Activated T-helper 1 cell treated with anti-CD3 and anti-CD28 coated beads, Interleukin-12 subunit alpha, Interleukin-12 subunit beta, Interleukin-2, Interleukin-4 antibody, amounts not matched to agents 30 ng/mL and 10 ng/mL and 1 ng/mL, durations not matched to agents 14 hours and 24 hours and 36 hours (primary cell): ENCODE measurements at regions not wholly inside any gene's neighbourhood (a gene's known extent, or its start where the extent isn't known, plus 50 kb on each side); places are given as distances from the start of the nearest gene placed in this dataset.
A peak's percentile ranks its signal among the peaks of the same experiment; 100 is the strongest.

Experiments
- DNase-seq: peaks from one replicate; pipeline ENCODE4 v3.0.0; 2021; ENCODE audit warnings: low spot score
- H3K27ac Mint-ChIP-seq: one replicate; pipeline ENCODE4 v1.8.0; 2021; ENCODE audit warnings: mild to moderate bottlenecking, mixed read lengths
- H3K27me3 Mint-ChIP-seq: one replicate; pipeline ENCODE4 v1.8.0; 2022; ENCODE audit warnings: mild to moderate bottlenecking, moderate library complexity, mixed read lengths; ENCODE audit not compliant: insufficient read depth
- H3K36me3 Mint-ChIP-seq: one replicate; pipeline ENCODE4 v1.8.0; 2021; ENCODE audit warnings: low read depth, mixed read lengths
- H3K4me1 Mint-ChIP-seq: one replicate; pipeline ENCODE4 v1.8.0; 2021; ENCODE audit warnings: low read depth, mixed read lengths
- H3K4me3 Mint-ChIP-seq: one replicate; pipeline ENCODE4 v1.8.0; 2021; ENCODE audit warnings: mild to moderate bottlenecking, moderate library complexity, mixed read lengths
- H3K9me3 Mint-ChIP-seq: one replicate; pipeline ENCODE4 v1.8.0; 2021; ENCODE audit warnings: mixed read lengths
- intact Hi-C: fragments of 100-400 bp; cut with micrococcal nuclease; formaldehyde crosslinking; loops from one replicate; pipeline ENCODE4 v1.15.1; 2024

DNA sequence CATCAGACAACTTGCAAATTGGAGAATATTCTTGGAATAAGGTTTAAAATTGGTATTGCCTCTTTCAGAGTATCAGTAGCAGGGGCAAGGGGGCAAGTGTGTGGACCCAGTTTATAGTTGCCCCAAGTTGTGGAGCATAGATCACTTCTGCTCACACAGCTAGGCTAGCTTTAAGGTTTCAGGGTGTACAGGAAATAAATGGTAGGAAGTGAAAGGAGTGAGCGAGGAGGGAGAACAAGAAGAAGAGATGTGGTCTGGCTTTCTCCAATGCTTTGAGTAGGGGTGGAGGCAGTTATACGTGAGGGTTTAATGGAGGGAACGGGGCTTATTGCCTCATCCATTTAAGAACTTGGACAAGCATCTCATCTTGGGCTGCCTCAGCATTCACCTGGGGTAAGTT is 290.0 kb upstream of the CFAP20DC start:
- intact Hi-C loops: no loop called here
- peaks cover 7% of the 10 kb centered on the region for H3K4me1 Mint-ChIP-seq
- DNase-seq: no peak
- no peak overlapping the region for H3K4me3 Mint-ChIP-seq
- peaks cover 1% of the 10 kb centered on the region for H3K36me3 Mint-ChIP-seq
- H3K27me3 Mint-ChIP-seq: peaks cover 3% of the 10 kb centered on the region
- H3K27ac Mint-ChIP-seq: no peak overlapping the region
- no peaks in the 10 kb centered on the region for H3K9me3 Mint-ChIP-seq

DNA sequence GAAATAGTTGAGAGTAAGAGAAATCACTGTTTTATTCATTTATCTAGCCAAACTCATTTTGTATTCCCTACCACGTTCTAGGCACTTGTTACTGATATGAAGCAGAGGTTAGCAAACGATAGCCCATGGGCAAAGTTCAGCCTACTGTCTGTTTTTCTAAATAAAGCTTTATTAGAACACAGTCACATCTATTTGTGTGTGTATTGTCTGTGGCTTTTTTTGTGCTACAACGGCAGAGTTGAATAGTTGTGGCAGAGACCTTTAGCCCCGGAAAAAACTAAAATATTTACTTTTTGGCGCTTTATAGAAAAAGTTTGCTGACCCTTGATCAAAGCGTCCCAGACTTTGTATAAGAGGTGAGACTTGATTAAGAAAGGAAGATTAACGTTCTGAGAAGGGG is 289.1 kb upstream of the CFAP20DC start:
- Mint-ChIP-seq H3K4me1 (peaks cover 7% of the 10 kb centered on the region), H3K4me3 (no peak overlapping the region), H3K9me3 (peaks cover 2% of the 10 kb centered on the region), H3K27me3 (peaks cover 3% of the 10 kb centered on the region), H3K36me3 (peaks cover 1% of the 10 kb centered on the region), H3K27ac (no peak overlapping the region)
- DNase-seq: no peak
- intact Hi-C loops: no loop called here

DNA sequence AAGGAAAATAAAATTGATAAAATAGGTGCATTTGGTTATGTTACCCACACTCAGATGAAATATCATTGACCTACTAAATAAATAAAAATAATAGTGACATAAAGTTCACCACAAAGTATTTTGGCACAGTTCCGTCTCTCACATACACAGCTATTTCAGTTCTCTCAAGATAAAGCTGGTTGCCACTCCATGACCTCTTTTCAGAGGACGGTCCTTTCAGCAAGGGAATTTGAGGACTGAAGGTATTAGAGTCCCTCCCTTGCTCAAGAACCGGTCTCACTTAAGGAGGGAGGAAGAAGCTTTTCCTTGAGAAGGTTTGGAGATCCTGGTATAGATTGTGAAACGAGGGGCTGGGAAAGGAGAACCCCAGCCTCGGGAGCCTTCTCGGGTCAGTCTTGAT is 285.5 kb upstream of the CFAP20DC start:
- peaks cover 3% of the 10 kb centered on the region for H3K27me3 Mint-ChIP-seq
- no peak for DNase-seq
- peaks cover 1% of the 10 kb centered on the region for H3K36me3 Mint-ChIP-seq
- intact Hi-C loops: no loop called here
- H3K9me3 Mint-ChIP-seq: peaks cover 16% of the 10 kb centered on the region
- H3K4me1 Mint-ChIP-seq: peaks cover 7% of the 10 kb centered on the region
- H3K27ac Mint-ChIP-seq: no peak overlapping the region
- H3K4me3 Mint-ChIP-seq: no peak overlapping the region

DNA sequence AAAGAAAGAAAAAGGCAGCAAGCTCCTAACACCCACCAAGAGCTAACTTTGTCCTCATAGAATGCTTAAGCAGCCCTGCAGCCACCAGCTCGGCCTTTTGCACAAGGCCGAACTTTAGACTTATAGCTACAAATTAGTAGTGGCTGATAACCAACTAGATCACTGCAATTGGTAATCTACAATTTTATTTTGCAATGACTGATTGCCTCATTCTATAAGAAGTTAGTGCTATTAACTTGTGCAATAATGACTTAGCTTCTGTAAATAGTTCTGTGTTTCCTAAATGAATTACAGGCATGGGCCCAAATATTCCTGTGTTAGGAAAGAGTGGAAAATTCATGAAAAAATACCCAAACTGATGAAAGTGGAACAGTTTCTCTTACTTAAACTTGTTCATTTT is 284.8 kb upstream of the CFAP20DC start:
- intact Hi-C loops: no loop called here
- Mint-ChIP-seq H3K27ac (no peak overlapping the region), H3K4me1 (peaks cover 1% of the 10 kb centered on the region), H3K9me3 (peaks cover 16% of the 10 kb centered on the region), H3K36me3 (peaks cover 4% of the 10 kb centered on the region), H3K4me3 (no peak overlapping the region), H3K27me3 (peaks cover 3% of the 10 kb centered on the region)
- no peak for DNase-seq

DNA sequence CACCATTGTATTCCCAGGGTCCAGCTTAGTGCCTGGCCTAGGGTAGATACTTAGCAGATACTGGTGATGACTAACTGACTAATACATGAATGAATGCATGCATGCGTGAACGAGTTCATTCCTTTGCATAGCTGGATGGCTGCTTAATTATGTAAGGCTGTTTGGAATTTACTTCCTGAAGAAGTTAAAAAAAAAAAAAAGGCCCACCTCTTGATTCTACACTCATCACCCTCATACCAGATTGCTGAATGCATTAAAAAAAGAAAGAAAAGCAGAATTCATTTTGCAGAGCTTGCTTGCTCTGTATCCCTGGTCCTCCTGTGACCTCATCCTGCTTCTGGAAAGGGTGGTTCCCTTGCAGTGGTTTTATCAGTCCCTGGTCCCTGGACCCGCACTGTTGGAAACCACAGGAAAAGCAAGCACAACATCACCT is 277.6 kb upstream of the CFAP20DC start:
- H3K4me3 Mint-ChIP-seq: no peak overlapping the region
- no peak for DNase-seq
- H3K27ac Mint-ChIP-seq: no peak overlapping the region
- H3K27me3 Mint-ChIP-seq: no peaks in the 10 kb centered on the region
- no peaks in the 10 kb centered on the region for H3K4me1 Mint-ChIP-seq
- intact Hi-C loops: no loop called here
- peaks cover 3% of the 10 kb centered on the region for H3K9me3 Mint-ChIP-seq
- H3K36me3 Mint-ChIP-seq: peaks cover 3% of the 10 kb centered on the region

DNA sequence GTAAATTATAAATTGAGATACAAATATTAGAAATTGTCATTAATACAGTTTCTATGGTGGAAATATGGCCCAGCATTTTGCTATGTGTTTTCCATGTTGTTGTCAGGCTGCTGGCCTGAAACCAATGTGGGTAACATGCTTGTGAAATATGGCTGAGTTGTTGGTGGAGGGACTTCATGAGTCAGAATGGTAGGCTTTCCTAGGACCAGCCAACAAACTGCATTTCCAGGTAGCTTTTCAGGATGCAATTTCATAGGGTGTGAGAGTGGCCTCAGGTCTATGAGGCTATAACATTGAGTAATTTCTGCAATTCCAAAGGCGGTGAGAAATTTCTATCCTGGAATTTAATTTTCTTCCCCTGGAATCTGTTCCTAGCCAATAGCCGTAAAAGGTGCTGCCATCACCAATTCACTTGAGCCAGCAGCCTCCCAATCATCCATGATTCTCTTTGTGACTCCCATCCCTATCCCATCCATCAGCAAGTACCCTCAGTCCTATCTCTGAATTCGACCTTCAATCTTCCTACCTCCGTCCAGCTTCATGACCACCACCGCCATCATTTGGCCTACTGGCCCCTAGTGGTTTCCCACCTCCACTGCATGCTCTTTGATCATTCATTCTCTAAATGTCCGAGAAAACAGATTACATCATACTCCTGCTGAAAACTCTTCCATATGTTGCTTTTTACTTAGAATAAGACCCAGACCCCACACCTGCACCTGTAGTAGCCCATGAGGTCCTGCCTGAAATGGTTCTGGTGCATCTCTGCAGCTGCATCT is 276.6 kb upstream of the CFAP20DC start:
- intact Hi-C loops: no loop called here
- Mint-ChIP-seq H3K4me1 (no peaks in the 10 kb centered on the region), H3K27me3 (no peaks in the 10 kb centered on the region), H3K9me3 (no peaks in the 10 kb centered on the region), H3K36me3 (peaks cover 3% of the 10 kb centered on the region), H3K27ac (no peak overlapping the region), H3K4me3 (no peak overlapping the region)
- no peak for DNase-seq

DNA sequence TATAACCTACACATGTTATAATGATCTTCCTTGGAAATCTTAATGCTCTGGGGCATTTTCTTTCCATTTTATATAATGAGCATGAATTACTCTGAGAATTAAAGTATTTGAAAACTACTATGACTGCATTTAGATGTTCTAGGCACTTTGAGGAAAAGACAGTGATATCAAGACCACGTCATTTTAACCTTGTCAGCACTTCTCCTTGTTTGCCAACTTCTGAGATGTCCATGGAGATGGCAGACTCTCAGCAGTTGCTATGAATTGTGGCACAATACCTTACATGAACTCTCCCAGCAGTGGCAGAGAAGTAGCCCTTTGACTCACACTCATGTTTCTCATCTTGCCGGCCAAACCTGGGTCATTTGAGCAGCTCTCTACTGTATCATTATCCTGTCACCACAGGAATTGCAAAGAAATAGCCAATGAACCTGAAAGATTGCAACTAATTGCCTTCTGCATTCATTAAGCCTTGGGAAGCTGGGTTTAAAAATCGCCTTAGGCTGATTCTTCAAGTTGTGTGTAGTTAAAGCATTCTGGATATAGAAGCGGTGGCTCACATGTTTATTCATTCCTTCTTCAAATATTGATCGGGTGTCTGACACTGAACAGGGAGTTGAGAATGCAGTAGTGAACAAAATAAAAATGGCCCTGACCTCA is 272.2 kb upstream of the CFAP20DC start:
- Mint-ChIP-seq H3K9me3 (no peaks in the 10 kb centered on the region), H3K4me1 (no peaks in the 10 kb centered on the region), H3K27me3 (no peaks in the 10 kb centered on the region), H3K36me3 (no peaks in the 10 kb centered on the region), H3K27ac (no peak overlapping the region), H3K4me3 (no peak overlapping the region)
- intact Hi-C loops: no loop called here
- DNase-seq: no peak

DNA sequence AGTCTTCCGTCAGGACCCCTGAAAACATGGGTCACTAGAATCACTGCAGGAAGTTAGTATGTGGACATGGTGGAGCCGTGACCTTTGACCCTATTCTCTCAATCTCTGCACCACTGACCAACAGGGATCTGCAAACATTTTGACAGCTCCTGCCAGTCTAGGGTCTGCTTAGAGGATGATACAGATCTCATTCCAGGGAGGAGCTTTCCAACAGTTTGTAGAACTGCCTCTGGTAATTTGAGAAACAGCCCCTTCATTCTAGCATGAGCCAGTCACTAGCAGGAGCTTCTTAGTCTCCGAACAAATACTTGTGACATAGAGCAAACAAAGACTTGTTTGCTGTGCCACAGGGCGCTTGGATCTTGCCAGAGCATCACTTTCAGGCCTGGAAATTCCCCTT is 270.3 kb upstream of the CFAP20DC start:
- intact Hi-C loops: no loop called here
- no peak for DNase-seq
- H3K4me1 Mint-ChIP-seq: peaks cover 10% of the 10 kb centered on the region

DNA sequence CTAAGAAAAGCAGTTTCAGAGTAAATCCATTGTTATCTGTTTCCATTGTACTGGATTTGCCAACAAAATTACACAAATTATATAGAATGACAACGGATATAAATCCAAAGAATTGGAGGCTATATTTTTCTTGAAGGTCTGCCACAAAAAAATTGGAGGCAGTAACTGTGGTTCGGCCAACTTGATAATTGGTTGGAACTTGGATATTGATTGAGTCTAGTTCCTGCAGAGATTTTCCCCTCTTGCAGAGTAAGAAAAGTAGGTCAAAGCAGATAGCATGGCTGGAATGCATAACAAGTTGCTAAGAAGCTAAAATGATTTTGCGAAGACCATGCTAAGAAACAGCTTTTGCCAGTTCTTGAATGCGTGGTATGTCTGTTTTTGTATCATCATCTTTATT is 269.6 kb upstream of the CFAP20DC start:
- Mint-ChIP-seq H3K27me3 (no peaks in the 10 kb centered on the region), H3K9me3 (no peaks in the 10 kb centered on the region), H3K4me1 (peaks cover 12% of the 10 kb centered on the region), H3K4me3 (no peak overlapping the region), H3K27ac (no peak overlapping the region), H3K36me3 (no peaks in the 10 kb centered on the region)
- DNase-seq: no peak
- intact Hi-C loops: loop anchor here (10.0 kb wide), 1 partner anchor 105 kb away; no protein-coding TSS in a partner anchor

More for the DNA sequence above, 270.3 kb upstream of the CFAP20DC start:
- Mint-ChIP-seq H3K9me3 (no peaks in the 10 kb centered on the region), H3K27me3 (no peaks in the 10 kb centered on the region), H3K36me3 (no peaks in the 10 kb centered on the region), H3K27ac (no peak overlapping the region), H3K4me3 (no peak overlapping the region)

DNA sequence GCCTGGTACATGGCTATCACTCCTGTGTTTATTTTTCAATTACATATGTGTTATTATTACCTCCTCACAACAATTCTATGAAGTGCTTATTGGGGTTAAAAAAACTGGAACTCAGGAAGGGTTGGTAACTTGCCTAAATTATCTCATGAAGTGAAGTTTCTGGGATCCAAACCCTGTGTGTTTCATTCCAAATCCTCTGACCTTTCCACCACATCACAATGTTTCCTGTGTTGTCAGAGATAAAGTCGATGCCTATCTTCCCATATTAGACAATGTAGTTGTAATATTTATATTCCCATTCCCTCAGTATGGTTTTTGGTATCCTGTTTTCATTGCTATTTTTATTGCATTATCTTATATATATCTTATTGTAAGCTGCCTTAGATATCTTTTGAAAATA is 269.1 kb upstream of the CFAP20DC start:
- Mint-ChIP-seq H3K4me3 (no peak overlapping the region), H3K27me3 (no peaks in the 10 kb centered on the region), H3K36me3 (no peaks in the 10 kb centered on the region), H3K9me3 (no peaks in the 10 kb centered on the region), H3K4me1 (peaks cover 18% of the 10 kb centered on the region), H3K27ac (no peak overlapping the region)
- DNase-seq: no peak
- intact Hi-C loops: loop anchor here (10.0 kb wide), 1 partner anchor 106 kb away; no protein-coding TSS in a partner anchor

DNA sequence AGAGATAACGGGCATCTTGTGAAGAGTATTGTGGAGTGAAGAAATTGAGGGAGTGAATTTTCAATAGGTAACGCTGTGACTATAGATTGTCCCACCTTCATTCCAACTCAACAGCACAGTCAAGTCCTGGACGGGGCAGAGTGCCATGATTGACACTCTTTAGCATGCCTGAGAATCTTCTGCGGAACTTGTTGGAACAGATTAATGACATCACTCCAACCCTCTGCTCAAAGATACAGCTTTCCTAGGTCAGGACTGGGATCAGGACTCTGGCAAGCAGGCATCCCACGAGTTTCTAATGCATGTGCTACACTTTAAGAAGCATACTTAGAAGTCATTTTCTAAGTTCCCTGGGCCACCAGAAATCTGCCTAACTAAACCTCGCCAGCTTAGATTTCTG is 267.6 kb upstream of the CFAP20DC start:
- no peak overlapping the region for H3K27ac Mint-ChIP-seq
- no peaks in the 10 kb centered on the region for H3K9me3 Mint-ChIP-seq
- H3K4me1 Mint-ChIP-seq: peaks cover 26% of the 10 kb centered on the region
- H3K27me3 Mint-ChIP-seq: no peaks in the 10 kb centered on the region
- DNase-seq: no peak
- intact Hi-C loops: loop anchor here (10.0 kb wide), 1 partner anchor 107 kb away; no protein-coding TSS in a partner anchor
- H3K4me3 Mint-ChIP-seq: no peak overlapping the region
- H3K36me3 Mint-ChIP-seq: no peaks in the 10 kb centered on the region

DNA sequence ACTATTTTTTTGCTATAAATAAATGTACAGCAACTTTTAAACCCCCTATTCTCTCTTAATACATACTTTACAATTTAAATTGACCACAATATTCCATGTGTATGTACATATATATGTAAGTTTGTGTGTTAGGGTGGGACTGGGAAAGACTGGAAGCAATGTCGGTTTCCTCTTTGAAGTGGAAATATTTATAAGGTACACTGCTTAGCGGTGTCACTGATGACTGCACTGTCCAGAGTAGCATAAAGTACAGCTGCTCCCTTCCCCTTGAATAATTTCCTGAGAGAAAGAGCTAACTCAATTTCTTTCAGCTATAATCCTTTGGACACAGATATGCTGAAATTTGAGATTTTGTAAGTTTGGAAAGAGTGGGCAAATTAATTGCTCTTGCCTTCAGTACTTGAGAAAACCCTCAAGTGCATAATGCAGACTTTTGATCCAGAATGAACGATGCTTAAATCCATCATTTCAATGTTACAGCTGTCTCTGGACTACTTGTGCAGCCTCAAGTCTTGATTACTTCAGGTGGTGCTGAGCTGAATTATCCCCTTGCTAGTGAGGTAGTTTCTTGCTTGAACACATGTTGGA is 267.0 kb upstream of the CFAP20DC start:
- no peaks in the 10 kb centered on the region for H3K36me3 Mint-ChIP-seq
- intact Hi-C loops: loop anchor here (10.0 kb wide), 1 partner anchor 108 kb away; no protein-coding TSS in a partner anchor

DNA sequence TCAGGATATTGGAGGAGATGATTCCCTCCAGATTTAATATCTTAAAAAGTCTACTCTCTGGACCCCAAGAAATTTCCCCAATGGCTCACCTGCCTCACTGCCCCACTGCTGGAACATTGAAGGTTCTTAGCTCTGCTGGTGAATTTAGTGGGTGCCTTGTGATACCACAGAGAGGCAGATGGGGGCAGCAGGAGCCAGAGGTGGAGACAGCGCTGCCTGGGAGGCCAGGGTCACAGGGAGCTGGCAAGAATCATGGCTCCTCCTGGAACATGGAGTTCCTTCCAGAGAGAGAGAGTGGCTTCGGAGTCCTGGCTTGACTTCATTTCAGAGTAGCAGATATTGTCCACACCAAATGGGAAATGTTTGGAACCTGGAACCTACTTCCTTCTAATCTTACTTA is 263.5 kb upstream of the CFAP20DC start:
- DNase-seq: peak; percentile 22
- H3K9me3 Mint-ChIP-seq: no peaks in the 10 kb centered on the region
- peak overlapping the region; percentile 49 for H3K27ac Mint-ChIP-seq
- no peak overlapping the region for H3K4me3 Mint-ChIP-seq
- intact Hi-C loops: loop anchor here (1.0 to 10.0 kb wide), 7 partner anchors 69 to 544 kb away; no protein-coding TSS in a partner anchor
- H3K36me3 Mint-ChIP-seq: no peaks in the 10 kb centered on the region
- H3K27me3 Mint-ChIP-seq: peaks cover 2% of the 10 kb centered on the region
- H3K4me1 Mint-ChIP-seq: peaks cover 47% of the 10 kb centered on the region

More for the DNA sequence above, 267.0 kb upstream of the CFAP20DC start:
- DNase-seq: no peak
- H3K9me3 Mint-ChIP-seq: no peaks in the 10 kb centered on the region
- no peak overlapping the region for H3K27ac Mint-ChIP-seq
- no peaks in the 10 kb centered on the region for H3K27me3 Mint-ChIP-seq
- peaks cover 29% of the 10 kb centered on the region for H3K4me1 Mint-ChIP-seq
- H3K4me3 Mint-ChIP-seq: no peak overlapping the region
